ENCODE measurements at regions not wholly inside any gene's neighbourhood (a gene's known extent, or its start where the extent isn't known, plus 50 kb on each side); places are given as distances from the start of the nearest gene placed in this dataset.

DNA sequence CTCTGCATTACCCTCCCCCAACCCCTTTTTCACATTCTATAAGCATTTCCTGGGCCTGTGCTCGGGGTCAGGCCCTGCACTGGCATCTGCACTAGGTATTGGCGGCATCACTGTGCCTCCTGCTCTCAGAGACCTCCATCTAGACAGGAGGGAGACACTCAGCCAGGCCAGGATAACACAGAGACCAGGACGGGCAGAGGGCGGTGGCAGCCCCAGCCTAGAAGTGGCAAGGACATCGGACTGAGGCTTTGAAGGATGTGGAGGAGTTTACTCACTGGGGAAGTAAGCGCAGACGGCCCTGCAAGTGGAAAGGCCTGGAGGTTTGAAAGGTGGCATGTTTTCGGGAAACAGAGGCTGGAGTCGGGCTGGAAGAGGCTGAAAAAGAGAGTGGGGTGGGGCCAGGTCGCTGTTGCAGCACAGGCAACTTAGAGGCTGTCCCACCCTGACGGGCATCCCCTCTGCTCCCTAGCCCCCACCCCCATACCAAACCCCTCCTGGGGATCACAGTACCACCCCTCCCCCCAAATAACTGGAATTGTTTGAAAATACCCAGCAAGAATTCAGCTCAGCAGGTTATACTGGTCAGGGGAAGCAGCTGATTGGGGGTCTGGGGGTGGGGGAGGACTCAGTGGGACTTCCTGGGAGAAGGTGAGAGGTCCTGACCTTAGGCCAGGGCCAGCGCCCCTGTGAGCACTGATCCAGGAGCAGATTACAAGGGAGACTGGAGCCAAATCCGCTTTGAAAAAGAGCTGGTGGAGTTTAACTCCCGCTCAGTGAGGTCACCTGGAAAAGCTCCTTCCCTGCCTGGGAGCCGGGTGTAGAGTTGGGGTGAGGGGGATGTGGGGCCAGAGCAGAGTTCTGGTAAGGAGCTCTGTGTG, 121.8 kb upstream of the WNT4 start:
- Histone ChIP-seq H2BK120ac (ENCODE audit: low read depth, low read length) (no peak overlapping the region), H2BK12ac (ENCODE audit: low read length) (no peak overlapping the region), H3K4me1 (ENCODE audit: control insufficient read depth in 2 of 2, insufficient read depth in 1 of 2, low read depth in 1 of 2, low read length in 2 of 2) (peaks cover 0 to 15% of the 10 kb centered on the region in 2 donors), H2BK15ac (ENCODE audit: low read length) (no peak overlapping the region), H3K9me3 (replicated peaks in 1 of 2; ENCODE audit: control insufficient read depth in 2 of 2, insufficient read depth in 1 of 2, low read depth in 1 of 2, low read length in 2 of 2) (no peaks in the 10 kb centered on the region), H2BK5ac (ENCODE audit: low read length) (no peak overlapping the region), H3K27ac (replicated peaks; ENCODE audit: low read length) (no peak overlapping the region), H3K27me3 (ENCODE audit: control insufficient read depth in 3 of 3, insufficient read depth in 3 of 3, low read depth in 1 of 3, low read length in 3 of 3) (peaks cover 0 to 70% (median 25%) of the 10 kb centered on the region in 3 experiments), H3K9ac (ENCODE audit: low read depth, low read length, poor library complexity) (no peak overlapping the region), H2AFZ (ENCODE audit: low read length) (no peak overlapping the region), H3K4ac (ENCODE audit: low read length) (no peak overlapping the region), H4K91ac (ENCODE audit: low read depth, low read length, poor library complexity) (no peak overlapping the region), H3K79me1 (ENCODE audit: low read depth, low read length) (no peaks in the 10 kb centered on the region), H3K4me2 (ENCODE audit: insufficient read depth, low read length, poor library complexity, severe bottlenecking) (no peak overlapping the region), H2AK5ac (ENCODE audit: low read depth, low read length) (no peak overlapping the region), H3K18ac (ENCODE audit: low read length) (no peak overlapping the region), H4K8ac (ENCODE audit: low read depth, low read length) (no peak overlapping the region), H3K4me3 (ENCODE audit: low read length in 2 of 2) (no peak overlapping the region), H3K36me3 (replicated peaks in 1 of 2; ENCODE audit: control insufficient read depth in 2 of 2, insufficient read depth in 2 of 2, low read length in 2 of 2) (no peaks in the 10 kb centered on the region), H3K23ac (ENCODE audit: low read depth, low read length, poor library complexity) (no peak overlapping the region), H3K14ac (ENCODE audit: low read length) (no peak overlapping the region)
- DNase-seq (ENCODE audit: low spot score): peak; percentile 24
- no CpG with 5 or more reads among the region's 15 CpGs for WGBS, 2 donors (ENCODE audit: extremely low coverage in 2 of 2, insufficient read length in 2 of 2, insufficient replicate concordance in 1 of 2)

DNA sequence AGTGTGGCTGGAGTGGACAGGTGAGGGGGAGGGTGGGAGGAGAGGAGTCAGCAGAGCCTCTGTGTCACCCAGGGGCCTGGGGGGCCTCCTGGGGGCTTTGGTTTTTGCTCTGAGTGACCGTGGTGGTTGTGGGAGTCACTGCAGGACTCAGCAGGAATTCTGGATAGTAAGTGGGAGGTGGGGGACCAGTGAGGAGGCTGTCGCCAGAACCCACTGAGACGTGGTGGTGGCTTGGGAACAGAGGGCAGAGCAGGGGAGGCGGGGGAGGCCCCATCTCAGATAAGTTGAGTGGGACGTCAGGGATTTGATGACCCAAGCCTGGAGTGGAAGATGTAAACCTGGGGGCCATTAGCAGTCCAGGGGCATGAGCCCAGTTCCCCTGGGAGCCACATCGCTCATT, 123.2 kb upstream of the WNT4 start:
- Histone ChIP-seq H3K23ac (ENCODE audit: low read depth, low read length, poor library complexity) (peak overlapping the region; percentile 37), H3K27me3 (ENCODE audit: control insufficient read depth in 3 of 3, insufficient read depth in 3 of 3, low read depth in 1 of 3, low read length in 3 of 3) (peaks cover 0 to 72% (median 17%) of the 10 kb centered on the region in 3 experiments), H3K18ac (ENCODE audit: low read length) (no peak overlapping the region), H3K4ac (ENCODE audit: low read length) (no peak overlapping the region), H3K4me1 (ENCODE audit: control insufficient read depth in 2 of 2, insufficient read depth in 1 of 2, low read depth in 1 of 2, low read length in 2 of 2) (peaks cover 0 to 14% of the 10 kb centered on the region in 2 donors), H2BK12ac (ENCODE audit: low read length) (no peak overlapping the region), H3K4me3 (ENCODE audit: low read length in 2 of 2) (no peak overlapping the region), H2BK15ac (ENCODE audit: low read length) (no peak overlapping the region), H3K79me1 (ENCODE audit: low read depth, low read length) (no peaks in the 10 kb centered on the region), H3K9ac (ENCODE audit: low read depth, low read length, poor library complexity) (no peak overlapping the region), H3K36me3 (replicated peaks in 1 of 2; ENCODE audit: control insufficient read depth in 2 of 2, insufficient read depth in 2 of 2, low read length in 2 of 2) (no peaks in the 10 kb centered on the region), H3K27ac (replicated peaks; ENCODE audit: low read length) (no peak overlapping the region), H3K14ac (ENCODE audit: low read length) (peak overlapping the region; percentile 91), H4K8ac (ENCODE audit: low read depth, low read length) (no peak overlapping the region), H4K91ac (ENCODE audit: low read depth, low read length, poor library complexity) (no peak overlapping the region), H2BK5ac (ENCODE audit: low read length) (no peak overlapping the region), H2AK5ac (ENCODE audit: low read depth, low read length) (no peak overlapping the region), H2AFZ (ENCODE audit: low read length) (no peak overlapping the region), H2BK120ac (ENCODE audit: low read depth, low read length) (no peak overlapping the region), H3K9me3 (replicated peaks in 1 of 2; ENCODE audit: control insufficient read depth in 2 of 2, insufficient read depth in 1 of 2, low read depth in 1 of 2, low read length in 2 of 2) (no peaks in the 10 kb centered on the region), H3K4me2 (ENCODE audit: insufficient read depth, low read length, poor library complexity, severe bottlenecking) (no peak overlapping the region)
- no peak for DNase-seq (ENCODE audit: low spot score)
- WGBS, 2 donors (ENCODE audit: extremely low coverage in 2 of 2, insufficient read length in 2 of 2, insufficient replicate concordance in 1 of 2): no CpG with 5 or more reads among the region's 6 CpGs

DNA sequence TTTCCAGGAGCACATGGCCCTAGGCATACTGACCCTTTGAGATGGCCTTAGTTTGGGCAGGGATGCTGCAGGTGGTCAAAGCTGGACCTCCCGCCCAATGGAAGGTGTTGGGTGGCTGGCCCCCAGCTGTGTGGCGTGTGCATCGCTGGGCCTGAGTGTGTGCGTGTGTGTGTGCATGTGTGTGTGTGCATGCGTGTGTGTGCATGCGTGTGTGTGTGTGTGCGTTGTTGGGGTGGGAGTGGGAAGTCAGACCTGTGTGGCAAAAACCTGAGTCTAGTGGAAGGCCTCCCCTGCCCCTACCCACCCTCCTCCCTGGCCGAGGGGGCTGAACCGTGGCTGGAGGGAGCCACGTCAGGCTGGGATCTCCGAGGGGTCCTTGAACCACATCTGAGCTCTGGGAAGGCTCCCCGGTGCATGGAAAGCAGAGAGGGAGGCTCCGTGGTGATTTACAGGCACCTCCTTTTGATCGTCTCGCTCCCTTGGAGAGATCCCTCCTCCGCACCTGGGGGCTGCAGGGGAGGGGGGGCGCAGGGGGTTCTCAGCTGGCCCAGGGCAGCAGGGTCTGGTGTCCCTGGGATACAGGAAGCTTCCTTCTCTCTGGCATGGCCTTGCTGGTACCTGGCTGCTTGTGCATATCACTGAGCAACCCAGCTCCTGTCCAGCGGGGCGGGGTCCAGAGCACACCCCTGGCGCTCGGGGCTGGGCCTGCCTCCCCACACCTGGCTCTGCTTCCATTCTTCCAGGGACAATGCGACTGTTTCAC, 124.7 kb upstream of the WNT4 start:
- no peak overlapping the region for H2BK15ac ChIP-seq (ENCODE audit: low read length)

DNA sequence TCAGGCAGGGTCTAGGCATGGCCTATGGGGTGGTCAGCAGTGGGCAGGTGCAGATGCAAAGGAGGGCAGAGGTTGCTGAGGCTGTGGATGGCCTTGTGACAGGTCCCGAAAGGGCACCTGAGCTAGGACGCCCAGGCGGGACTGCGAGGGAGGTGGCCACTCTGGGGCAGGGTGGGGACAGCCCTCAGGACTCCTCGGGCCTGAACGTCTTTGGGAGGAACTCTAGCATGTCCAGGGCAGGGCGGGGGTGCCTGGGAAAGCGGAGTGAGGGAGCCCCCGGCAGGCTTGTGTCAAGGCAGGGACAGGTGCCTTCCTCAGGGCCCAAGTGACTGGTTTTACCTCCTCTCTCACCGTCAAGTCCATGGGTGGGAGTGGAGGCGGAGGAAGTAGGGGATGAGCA, 125.4 kb upstream of the WNT4 start:
- H3K4me1 ChIP-seq (ENCODE audit: control insufficient read depth in 2 of 2, insufficient read depth in 1 of 2, low read depth in 1 of 2, low read length in 2 of 2): peaks cover 0 to 12% of the 10 kb centered on the region in 2 donors
- no peak overlapping the region for H3K4me3 ChIP-seq (ENCODE audit: low read length in 2 of 2)
- no peak overlapping the region for H2BK5ac ChIP-seq (ENCODE audit: low read length)
- no peak overlapping the region for H4K91ac ChIP-seq (ENCODE audit: low read depth, low read length, poor library complexity)
- no peak overlapping the region for H3K4ac ChIP-seq (ENCODE audit: low read length)
- no peak overlapping the region for H2BK15ac ChIP-seq (ENCODE audit: low read length)
- H3K14ac ChIP-seq (ENCODE audit: low read length): peak overlapping the region; percentile 85
- no peaks in the 10 kb centered on the region for H3K9me3 ChIP-seq (replicated peaks in 1 of 2; ENCODE audit: control insufficient read depth in 2 of 2, insufficient read depth in 1 of 2, low read depth in 1 of 2, low read length in 2 of 2)
- H3K79me1 ChIP-seq (ENCODE audit: low read depth, low read length): no peaks in the 10 kb centered on the region
- no peak overlapping the region for H3K18ac ChIP-seq (ENCODE audit: low read length)
- H3K9ac ChIP-seq (ENCODE audit: low read depth, low read length, poor library complexity): no peak overlapping the region
- H2BK12ac ChIP-seq (ENCODE audit: low read length): no peak overlapping the region
- H3K4me2 ChIP-seq (ENCODE audit: insufficient read depth, low read length, poor library complexity, severe bottlenecking): no peak overlapping the region
- H3K27me3 ChIP-seq (ENCODE audit: control insufficient read depth in 3 of 3, insufficient read depth in 3 of 3, low read depth in 1 of 3, low read length in 3 of 3): peaks cover 0 to 66% (median 26%) of the 10 kb centered on the region in 3 experiments
- H4K8ac ChIP-seq (ENCODE audit: low read depth, low read length): no peak overlapping the region
- no peak overlapping the region for H2AFZ ChIP-seq (ENCODE audit: low read length)
- WGBS, 2 donors (ENCODE audit: extremely low coverage in 2 of 2, insufficient read length in 2 of 2, insufficient replicate concordance in 1 of 2): no CpG with 5 or more reads among the region's 11 CpGs
- H2AK5ac ChIP-seq (ENCODE audit: low read depth, low read length): peak overlapping the region; percentile 19
- H3K23ac ChIP-seq (ENCODE audit: low read depth, low read length, poor library complexity): peak overlapping the region; percentile 94
- no peak overlapping the region for H3K27ac ChIP-seq (replicated peaks; ENCODE audit: low read length)
- DNase-seq (ENCODE audit: low spot score): no peak
- H3K36me3 ChIP-seq (replicated peaks in 1 of 2; ENCODE audit: control insufficient read depth in 2 of 2, insufficient read depth in 2 of 2, low read length in 2 of 2): no peaks in the 10 kb centered on the region
- no peak overlapping the region for H2BK120ac ChIP-seq (ENCODE audit: low read depth, low read length)

More for the DNA sequence above, 124.7 kb upstream of the WNT4 start:
- peaks cover 0 to 71% (median 21%) of the 10 kb centered on the region in 3 experiments for H3K27me3 ChIP-seq (ENCODE audit: control insufficient read depth in 3 of 3, insufficient read depth in 3 of 3, low read depth in 1 of 3, low read length in 3 of 3)
- H3K36me3 ChIP-seq (replicated peaks in 1 of 2; ENCODE audit: control insufficient read depth in 2 of 2, insufficient read depth in 2 of 2, low read length in 2 of 2): no peaks in the 10 kb centered on the region
- no peak overlapping the region for H2BK120ac ChIP-seq (ENCODE audit: low read depth, low read length)
- H3K14ac ChIP-seq (ENCODE audit: low read length): no peak overlapping the region
- no peak overlapping the region for H2AK5ac ChIP-seq (ENCODE audit: low read depth, low read length)
- H4K91ac ChIP-seq (ENCODE audit: low read depth, low read length, poor library complexity): no peak overlapping the region
- no peak overlapping the region for H2BK5ac ChIP-seq (ENCODE audit: low read length)
- H4K8ac ChIP-seq (ENCODE audit: low read depth, low read length): no peak overlapping the region
- peak overlapping the region; percentile 90 for H3K23ac ChIP-seq (ENCODE audit: low read depth, low read length, poor library complexity)
- H2BK12ac ChIP-seq (ENCODE audit: low read length): no peak overlapping the region
- H2AFZ ChIP-seq (ENCODE audit: low read length): no peak overlapping the region
- no peak overlapping the region for H3K27ac ChIP-seq (replicated peaks; ENCODE audit: low read length)
- H3K79me1 ChIP-seq (ENCODE audit: low read depth, low read length): no peaks in the 10 kb centered on the region
- H3K4me1 ChIP-seq (ENCODE audit: control insufficient read depth in 2 of 2, insufficient read depth in 1 of 2, low read depth in 1 of 2, low read length in 2 of 2): peaks cover 0 to 14% of the 10 kb centered on the region in 2 donors
- no peak overlapping the region for H3K4me2 ChIP-seq (ENCODE audit: insufficient read depth, low read length, poor library complexity, severe bottlenecking)
- H3K4ac ChIP-seq (ENCODE audit: low read length): no peak overlapping the region
- peak overlapping the region; percentile 13 for H3K18ac ChIP-seq (ENCODE audit: low read length)
- H3K9ac ChIP-seq (ENCODE audit: low read depth, low read length, poor library complexity): peak overlapping the region; percentile 65
- no peaks in the 10 kb centered on the region for H3K9me3 ChIP-seq (replicated peaks in 1 of 2; ENCODE audit: control insufficient read depth in 2 of 2, insufficient read depth in 1 of 2, low read depth in 1 of 2, low read length in 2 of 2)
- H3K4me3 ChIP-seq (ENCODE audit: low read length in 2 of 2): peak overlapping the region in 1 of 2 donors; percentile 49
- no peak for DNase-seq (ENCODE audit: low spot score)
- WGBS, 2 donors (ENCODE audit: extremely low coverage in 2 of 2, insufficient read length in 2 of 2, insufficient replicate concordance in 1 of 2): no CpG with 5 or more reads among the region's 22 CpGs
